ENCODE measurements at regions not wholly inside any gene's neighbourhood (a gene's known extent, or its start where the extent isn't known, plus 50 kb on each side); places are given as distances from the start of the nearest gene placed in this dataset.

- no peak for TF ChIP-seq CTCF (IDR thresholded peaks at IDR 0.05)
- TF ChIP-seq POLR2AphosphoS5 (IDR thresholded peaks at IDR 0.05) = no peak
Observed at GRCh38 chr12:75792687-75793086, 238.9 kb downstream of the PHLDA1 start.

All from breast epithelium (tissue), 3 donors.